Upper lobe of left lung (tissue), 6 donors: ENCODE measurements at regions not wholly inside any gene's neighbourhood (a gene's known extent, or its start where the extent isn't known, plus 50 kb on each side); places are given as distances from the start of the nearest gene placed in this dataset.

Source experiments
- ATAC-seq, 2 donors: fragments of 200-7000 bp; cut with Tn5 transposase; one replicate each; pipeline ENCODE4 v1.9.1; 2022; ENCODE audit warnings: mild to moderate bottlenecking in 2 of 2, moderate library complexity in 2 of 2; ENCODE audit not compliant: low FRiP score in 2 of 2
- DNase-seq, 2 donors: peaks; one replicate each; pipeline ENCODE4 v3.0.0-alpha.2; 2019 to 2020
- H3K27ac ChIP-seq, 4 donors: fragments of 200-600 bp; sonication (generic); one replicate each; pipeline ENCODE4 v1.5.1; 2016 to 2019
- H3K27me3 ChIP-seq, 4 donors: fragments of 200-600 bp; sonication (generic); one replicate each; pipeline ENCODE4 v1.5.1; 2017 to 2019
- H3K36me3 ChIP-seq, 4 donors: fragments of 200-600 bp; sonication (generic); one replicate each; pipeline ENCODE4 v1.5.1; 2016 to 2019
- H3K4me1 ChIP-seq, 4 donors: fragments of 200-600 bp; sonication (generic); one replicate each; pipeline ENCODE4 v1.5.1; 2018 to 2019
- H3K4me3 ChIP-seq, 4 donors: fragments of 200-600 bp; sonication (generic); one replicate each; pipeline ENCODE4 v1.5.1; 2017 to 2019; ENCODE audit warnings: mild to moderate bottlenecking in 2 of 4, moderate library complexity in 1 of 4
- H3K9me3 ChIP-seq, 4 donors: fragments of 200-600 bp; sonication (generic); one replicate each; pipeline ENCODE4 v1.5.1; 2018 to 2019
- EP300 ChIP-seq, 4 donors: sonication (generic); formaldehyde crosslinking; IDR thresholded peaks; one replicate each; pipeline ENCODE4 v1.5.1; 2017; ENCODE audit warnings: antibody characterized with exemption in 4 of 4, control low read depth in 2 of 4
- POLR2A ChIP-seq, 4 donors: fragments of 450-650 bp; IDR thresholded peaks; one replicate each; pipeline ENCODE4 v1.5.1; 2016 to 2017; ENCODE audit warnings: antibody characterized with exemption in 4 of 4, mild to moderate bottlenecking in 2 of 4
- POLR2AphosphoS5 ChIP-seq, 2 donors: sonication (generic); formaldehyde crosslinking; IDR thresholded peaks; one replicate each; pipeline ENCODE4 v1.5.1; 2017; ENCODE audit warnings: antibody characterized with exemption in 2 of 2
- WGBS, 2 donors: methylation state at CpG; one replicate each; pipeline ENCODE4 v1.1.5; 2017 to 2018; 5-methylcytosine and 5-hydroxymethylcytosine counted together
- TF ChIP-seq, protein P1 (sequence below), 6 experiments: fragments of 450-650 bp in 4 of 6; fragments of 200-600 bp in 2 of 6; sonication (generic) in 2 of 6; IDR thresholded peaks; one replicate each; pipeline ENCODE4 v1.5.1; 2016 to 2019; ENCODE audit warnings: antibody characterized with exemption in 6 of 6
- donor health status: DM: no; HTN: no; CAD: no; lungs with moderate emphysema.
- donor health status: DM: no; HTN: yes; CAD: no; lungs with severe emphysema.

DNA sequence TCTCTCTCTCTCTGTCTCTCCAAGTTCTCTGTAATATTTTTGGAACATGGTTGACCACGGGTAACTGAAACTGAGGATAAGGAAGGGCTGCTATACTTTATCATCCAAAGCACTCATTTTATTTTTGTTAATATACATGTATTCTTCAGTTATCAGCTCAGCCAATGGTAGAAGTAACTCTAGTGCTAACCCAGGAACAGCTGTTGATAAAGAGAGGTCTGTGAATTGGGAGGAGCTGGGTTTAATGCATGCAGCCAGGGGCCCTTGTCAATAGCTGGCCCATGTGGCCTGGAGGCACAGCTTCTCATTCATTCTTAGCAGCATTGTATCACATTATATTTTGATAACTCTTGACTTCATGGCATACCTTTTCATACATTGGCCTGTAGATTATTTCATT is 401.6 kb downstream of the EPHA4 start:
- 74 to 83% methylated on average over 1 of the region's 1 CpG for WGBS, 2 donors
- ATAC-seq: no peak
- TF ChIP-seq POLR2AphosphoS5 (IDR thresholded peaks at IDR 0.05) (no peak), EP300 (IDR thresholded peaks at IDR 0.05) (no peak), POLR2A (IDR thresholded peaks at IDR 0.05) (no peak)
- DNase-seq: no peak
- Histone ChIP-seq H3K27ac (no peak overlapping the region), H3K4me1 (no peaks in the 10 kb centered on the region), H3K9me3 (no peaks in the 10 kb centered on the region), H3K36me3 (no peaks in the 10 kb centered on the region), H3K4me3 (no peak overlapping the region), H3K27me3 (no peaks in the 10 kb centered on the region)

DNA sequence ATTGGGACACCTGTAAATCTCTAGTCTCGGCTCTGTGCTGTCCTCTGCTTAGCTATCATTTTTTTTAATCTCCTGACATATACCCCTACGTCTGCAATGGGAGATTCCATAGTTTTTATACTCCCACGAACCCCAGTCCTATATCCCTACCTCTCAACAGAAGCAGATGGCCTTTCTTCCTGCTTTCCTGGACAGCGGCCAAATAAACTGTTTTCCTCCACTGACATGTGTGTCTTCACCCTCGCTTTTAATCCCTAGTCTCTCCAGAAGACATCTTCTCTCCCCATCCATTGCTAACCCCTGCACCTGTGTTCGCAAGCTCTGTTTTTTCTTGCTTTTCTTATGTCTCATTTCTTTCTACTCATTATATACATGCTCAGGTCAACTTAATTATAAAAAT is 395.4 kb downstream of the EPHA4 start:
- no peaks in the 10 kb centered on the region for H3K9me3 ChIP-seq
- DNase-seq (no peak), ATAC-seq (no peak)
- H3K27me3 ChIP-seq: no peaks in the 10 kb centered on the region
- WGBS, 2 donors: 78 to 82% methylated on average over 6 of the region's 6 CpGs
- H3K27ac ChIP-seq: no peak overlapping the region
- no peak overlapping the region for H3K4me3 ChIP-seq
- H3K36me3 ChIP-seq: no peaks in the 10 kb centered on the region
- no peak for TF ChIP-seq EP300 (IDR thresholded peaks at IDR 0.05)
- TF ChIP-seq POLR2AphosphoS5 (IDR thresholded peaks at IDR 0.05): no peak
- TF ChIP-seq, protein P1, sequence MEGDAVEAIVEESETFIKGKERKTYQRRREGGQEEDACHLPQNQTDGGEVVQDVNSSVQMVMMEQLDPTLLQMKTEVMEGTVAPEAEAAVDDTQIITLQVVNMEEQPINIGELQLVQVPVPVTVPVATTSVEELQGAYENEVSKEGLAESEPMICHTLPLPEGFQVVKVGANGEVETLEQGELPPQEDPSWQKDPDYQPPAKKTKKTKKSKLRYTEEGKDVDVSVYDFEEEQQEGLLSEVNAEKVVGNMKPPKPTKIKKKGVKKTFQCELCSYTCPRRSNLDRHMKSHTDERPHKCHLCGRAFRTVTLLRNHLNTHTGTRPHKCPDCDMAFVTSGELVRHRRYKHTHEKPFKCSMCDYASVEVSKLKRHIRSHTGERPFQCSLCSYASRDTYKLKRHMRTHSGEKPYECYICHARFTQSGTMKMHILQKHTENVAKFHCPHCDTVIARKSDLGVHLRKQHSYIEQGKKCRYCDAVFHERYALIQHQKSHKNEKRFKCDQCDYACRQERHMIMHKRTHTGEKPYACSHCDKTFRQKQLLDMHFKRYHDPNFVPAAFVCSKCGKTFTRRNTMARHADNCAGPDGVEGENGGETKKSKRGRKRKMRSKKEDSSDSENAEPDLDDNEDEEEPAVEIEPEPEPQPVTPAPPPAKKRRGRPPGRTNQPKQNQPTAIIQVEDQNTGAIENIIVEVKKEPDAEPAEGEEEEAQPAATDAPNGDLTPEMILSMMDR (IDR thresholded peaks at IDR 0.05): no peak
- TF ChIP-seq POLR2A (IDR thresholded peaks at IDR 0.05): no peak
- no peaks in the 10 kb centered on the region for H3K4me1 ChIP-seq

DNA sequence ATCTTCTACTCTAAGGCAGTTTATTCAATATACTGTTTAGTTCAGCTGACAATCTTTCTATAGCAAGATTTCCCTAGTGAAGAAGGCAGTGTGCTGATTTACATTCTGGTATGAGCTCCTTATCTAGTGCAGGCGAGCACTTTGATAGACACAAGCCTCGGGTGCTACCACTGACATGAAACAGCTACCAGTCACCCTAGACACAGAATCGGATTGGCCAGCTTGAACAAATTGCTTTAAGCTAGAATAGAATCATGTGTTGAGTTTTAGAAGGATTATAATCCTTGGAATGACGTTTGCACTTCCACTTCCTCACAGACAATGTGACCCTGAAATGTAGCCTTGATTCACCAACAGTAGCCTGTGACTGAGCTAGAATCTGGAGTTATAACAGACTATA is 394.0 kb downstream of the EPHA4 start:
- H3K4me1 ChIP-seq: no peaks in the 10 kb centered on the region
- no peaks in the 10 kb centered on the region for H3K36me3 ChIP-seq
- WGBS, 2 donors: 58 to 59% methylated on average over 4 of the region's 4 CpGs
- TF ChIP-seq, protein P1 (IDR thresholded peaks at IDR 0.05): no peak
- TF ChIP-seq POLR2AphosphoS5 (IDR thresholded peaks at IDR 0.05) (no peak), POLR2A (IDR thresholded peaks at IDR 0.05) (no peak), EP300 (IDR thresholded peaks at IDR 0.05) (no peak)
- no peak overlapping the region for H3K4me3 ChIP-seq
- no peak overlapping the region for H3K27ac ChIP-seq
- DNase-seq: no peak
- H3K27me3 ChIP-seq: no peaks in the 10 kb centered on the region
- H3K9me3 ChIP-seq: no peaks in the 10 kb centered on the region
- no peak for ATAC-seq

DNA sequence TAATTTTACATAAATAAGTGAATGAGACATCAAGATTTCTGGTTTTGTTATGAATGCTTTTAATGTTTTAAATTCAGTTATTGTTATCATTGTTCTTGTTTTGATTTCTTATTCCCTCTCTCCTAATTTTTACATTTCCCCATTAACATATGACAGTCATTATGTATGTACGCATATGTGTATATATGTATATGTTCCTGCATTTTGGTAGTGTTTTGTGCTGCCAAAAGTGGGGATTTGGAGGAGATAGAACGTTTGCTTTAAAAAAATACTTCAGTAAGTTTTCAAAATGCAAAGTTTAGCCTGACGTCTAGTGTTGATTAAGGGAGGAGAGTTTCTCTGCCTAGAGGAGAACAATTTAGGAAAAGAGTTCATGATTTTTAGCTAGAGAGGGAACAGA is 385.2 kb downstream of the EPHA4 start:
- no peak for DNase-seq
- Histone ChIP-seq H3K4me3 (no peak overlapping the region), H3K27me3 (no peaks in the 10 kb centered on the region), H3K9me3 (no peaks in the 10 kb centered on the region), H3K36me3 (no peaks in the 10 kb centered on the region), H3K4me1 (no peaks in the 10 kb centered on the region), H3K27ac (no peak overlapping the region)
- ATAC-seq: no peak
- WGBS, 2 donors: 70 to 71% methylated on average over 3 of the region's 3 CpGs
- TF ChIP-seq EP300 (IDR thresholded peaks at IDR 0.05): no peak
- TF ChIP-seq, protein P1 (IDR thresholded peaks at IDR 0.05): no peak

DNA sequence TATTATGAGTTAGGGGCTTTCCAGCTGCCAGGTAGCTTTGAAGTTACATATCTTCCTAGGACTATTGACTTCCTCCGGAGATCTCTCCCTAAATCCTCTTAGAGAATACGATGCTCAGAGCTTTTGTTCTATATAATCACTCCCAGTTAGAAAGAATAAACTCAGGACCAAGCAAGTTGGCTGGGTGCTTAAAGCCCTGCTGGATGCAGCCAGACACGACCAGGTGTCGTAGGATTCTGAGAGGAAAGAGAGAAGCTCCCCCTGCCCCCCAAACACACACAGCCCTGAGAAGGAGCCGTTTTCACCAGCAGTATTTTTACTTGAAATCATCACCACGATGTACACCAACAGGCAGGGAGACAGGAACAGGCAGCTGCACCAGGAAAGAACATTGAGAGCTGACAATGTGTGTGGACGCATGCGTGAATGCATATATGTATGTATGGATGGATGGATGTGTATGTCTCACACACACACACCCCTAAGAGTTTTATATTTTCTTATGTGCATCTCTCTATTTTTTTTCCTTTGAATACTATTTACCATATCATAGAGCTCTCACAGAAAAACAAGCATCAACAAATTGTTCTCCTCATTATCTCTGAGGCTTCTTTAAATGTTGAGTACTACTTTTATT is 382.6 kb downstream of the EPHA4 start:
- no peaks in the 10 kb centered on the region for H3K27me3 ChIP-seq
- no peak overlapping the region for H3K4me3 ChIP-seq
- 52 to 61% methylated on average over 8 of the region's 8 CpGs for WGBS, 2 donors
- no peaks in the 10 kb centered on the region for H3K36me3 ChIP-seq
- no peaks in the 10 kb centered on the region for H3K9me3 ChIP-seq
- no peaks in the 10 kb centered on the region for H3K4me1 ChIP-seq
- no peak for ATAC-seq
- TF ChIP-seq POLR2AphosphoS5 (IDR thresholded peaks at IDR 0.05): no peak
- TF ChIP-seq, protein P1 (IDR thresholded peaks at IDR 0.05): no peak
- no peak for TF ChIP-seq EP300 (IDR thresholded peaks at IDR 0.05)
- TF ChIP-seq POLR2A (IDR thresholded peaks at IDR 0.05): no peak
- no peak for DNase-seq
- H3K27ac ChIP-seq: no peak overlapping the region
